ENCODE measurements at regions not wholly inside any gene's neighbourhood (a gene's known extent, or its start where the extent isn't known, plus 50 kb on each side); places are given as distances from the start of the nearest gene placed in this dataset.
"Not testable (repeated sequence)": the region's sequence is repeated elsewhere in the genome, so short reads cannot be mapped to it uniquely, and the experiment has no call there.

DNA sequence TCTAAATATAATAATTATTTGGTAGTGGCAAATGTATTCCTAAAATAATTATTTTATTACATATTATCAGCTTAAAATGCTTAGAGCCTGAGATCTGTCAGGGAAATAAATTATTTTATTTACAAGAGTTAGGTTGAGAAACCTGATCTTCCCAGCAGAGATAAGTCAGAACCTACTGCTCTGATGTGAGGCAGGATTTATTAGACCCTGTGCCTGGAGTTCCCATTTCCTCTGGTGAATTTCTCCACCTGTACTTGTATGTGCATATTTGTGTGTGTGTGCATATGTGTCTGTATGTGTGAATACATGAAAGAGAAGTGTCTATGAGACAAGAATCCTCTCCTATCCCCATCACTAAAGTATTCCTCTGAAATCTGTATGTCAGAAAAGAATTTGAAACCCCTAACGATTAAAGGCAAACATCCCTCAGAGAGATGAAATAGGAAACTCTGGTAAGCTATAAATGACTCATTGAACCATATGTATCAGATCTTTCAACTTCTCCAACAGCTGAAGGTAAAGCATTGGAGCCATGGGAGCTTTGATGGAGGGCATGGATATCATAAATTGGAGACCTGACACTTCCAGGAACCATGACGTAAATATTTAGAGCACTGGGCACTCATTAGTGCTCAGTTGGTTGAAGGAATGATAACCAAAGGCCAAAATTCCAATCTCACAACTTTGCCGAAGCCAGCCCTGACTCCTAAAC is 190.9 kb downstream of the XPNPEP1 start:
- WGBS, 2 experiments (ENCODE audit: extremely low coverage in 2 of 2, insufficient read length in 1 of 2), result no CpG with 5 or more reads among the region's 3 CpGs
- Histone ChIP-seq H4K5ac (ENCODE audit: low read depth, low read length) (no peak overlapping the region), H3K9ac (ENCODE audit: low read depth, low read length) (no peak overlapping the region), H2BK15ac (ENCODE audit: low read depth, low read length) (no peak overlapping the region), H2BK120ac (ENCODE audit: low read depth, low read length) (no peak overlapping the region), H4K91ac (ENCODE audit: insufficient read depth, low read depth, low read length) (no peak overlapping the region), H2BK5ac (ENCODE audit: low read depth, low read length, poor library complexity, severe bottlenecking) (no peak overlapping the region), H3K18ac (ENCODE audit: low read depth, low read length) (no peak overlapping the region), H3K56ac (ENCODE audit: extremely low read depth, insufficient read depth, low read length) (no peak overlapping the region), H4K20me1 (ENCODE audit: insufficient read depth, low read length) (no peaks in the 10 kb centered on the region), H3K27me3 (ENCODE audit: control insufficient read depth, insufficient read depth, low read length) (no peaks in the 10 kb centered on the region), H3K36me3 (ENCODE audit: control insufficient read depth, insufficient read depth, low read length) (no peaks in the 10 kb centered on the region), H3K79me1 (ENCODE audit: low read depth in 1 of 2, low read length in 2 of 2) (no peaks in the 10 kb centered on the region), H3K9me3 (ENCODE audit: control insufficient read depth, insufficient read depth, low read length) (no peaks in the 10 kb centered on the region; the same call in 1 of the 2 replicates), H3K4me3 (ENCODE audit: insufficient read depth, low read depth, low read length) (no peak overlapping the region), H2BK20ac (ENCODE audit: low read depth, low read length) (no peak overlapping the region), H3K27ac (ENCODE audit: insufficient read depth, low read length) (no peak overlapping the region), H3K4me2 (ENCODE audit: low read depth, low read length) (no peak overlapping the region), H3K4ac (ENCODE audit: low read depth, low read length) (no peak overlapping the region), H3K14ac (replicated peaks; ENCODE audit: low read depth, low read length) (no peak overlapping the region), H2AK5ac (ENCODE audit: low read depth, low read length) (no peak overlapping the region), H4K8ac (ENCODE audit: low read depth in 2 of 2, low read length in 2 of 2) (no peak overlapping the region), H3K23ac (ENCODE audit: low read depth, low read length) (no peak overlapping the region), H2AFZ (replicated peaks; ENCODE audit: low read length, poor library complexity) (no peak overlapping the region), H3K4me1 (ENCODE audit: control insufficient read depth, insufficient read depth, low read length) (no peaks in the 10 kb centered on the region), H2AK9ac (replicated peaks; ENCODE audit: low read depth, low read length, poor library complexity) (no peak overlapping the region), H3K9me1 (ENCODE audit: insufficient read depth, low read length) (no peaks in the 10 kb centered on the region)
- TF ChIP-seq, protein P1, sequence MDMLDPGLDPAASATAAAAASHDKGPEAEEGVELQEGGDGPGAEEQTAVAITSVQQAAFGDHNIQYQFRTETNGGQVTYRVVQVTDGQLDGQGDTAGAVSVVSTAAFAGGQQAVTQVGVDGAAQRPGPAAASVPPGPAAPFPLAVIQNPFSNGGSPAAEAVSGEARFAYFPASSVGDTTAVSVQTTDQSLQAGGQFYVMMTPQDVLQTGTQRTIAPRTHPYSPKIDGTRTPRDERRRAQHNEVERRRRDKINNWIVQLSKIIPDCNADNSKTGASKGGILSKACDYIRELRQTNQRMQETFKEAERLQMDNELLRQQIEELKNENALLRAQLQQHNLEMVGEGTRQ (IDR thresholded peaks at IDR 0.05; ENCODE audit: low read depth, low read length), result no peak
- TF ChIP-seq RFX5 (IDR thresholded peaks at IDR 0.05; ENCODE audit: low read depth, low read length) (no peak), MAFK (IDR thresholded peaks at IDR 0.05; ENCODE audit: low read depth, low read length) (no peak)
- intact Hi-C loops (cut with micrococcal nuclease), result no loop called here
- no peak for DNase-seq
- no peak for ATAC-seq (ENCODE audit: low read depth)
- in situ Hi-C loops (cut with MboI; ENCODE audit: low sequenced_read_pairs), result no loop called here
- BruUV-seq (replicated peaks), result no TSS peak
- ChIA-PET POLR2A (ENCODE audit: unreplicated experiment) (no interaction called here), CTCF (no interaction called here)
- dilution Hi-C loops (cut with HindIII; ENCODE audit: low sequenced_read_pairs, unreplicated experiment), result no loop called here

DNA sequence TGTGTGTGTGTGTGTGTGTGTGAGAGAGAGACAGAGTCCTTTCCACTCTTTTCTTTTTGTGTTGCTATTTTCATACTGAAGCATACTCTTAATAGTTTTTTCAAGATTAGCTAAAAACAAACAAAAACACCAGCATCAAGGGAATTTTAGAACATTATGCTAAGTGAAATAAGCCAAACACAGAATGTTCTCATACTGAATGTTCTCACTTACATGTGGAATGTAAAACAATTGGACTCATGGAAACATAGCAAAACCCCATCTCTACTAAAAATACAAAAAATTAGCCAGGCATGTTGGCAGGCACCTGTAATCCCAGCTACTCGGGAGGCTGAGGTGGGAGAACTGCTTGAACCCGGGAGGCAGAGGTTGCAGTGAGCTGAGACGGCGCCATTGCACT is 193.4 kb downstream of the XPNPEP1 start:
- POLR2A ChIA-PET (ENCODE audit: unreplicated experiment), result not testable (repeated sequence)

More for the DNA sequence above, 193.4 kb downstream of the XPNPEP1 start:
- H3K9me3 ChIP-seq (ENCODE audit: control insufficient read depth, insufficient read depth, low read length); H3K23ac ChIP-seq (ENCODE audit: low read depth, low read length); H3K36me3 ChIP-seq (ENCODE audit: control insufficient read depth, insufficient read depth, low read length); H3K27ac ChIP-seq (ENCODE audit: insufficient read depth, low read length); in situ Hi-C loops (cut with MboI; ENCODE audit: low sequenced_read_pairs); H3K14ac ChIP-seq (replicated peaks; ENCODE audit: low read depth, low read length); H3K56ac ChIP-seq (ENCODE audit: extremely low read depth, insufficient read depth, low read length); dilution Hi-C loops (cut with HindIII; ENCODE audit: low sequenced_read_pairs, unreplicated experiment); H3K9ac ChIP-seq (ENCODE audit: low read depth, low read length); H3K27me3 ChIP-seq (ENCODE audit: control insufficient read depth, insufficient read depth, low read length); H4K20me1 ChIP-seq (ENCODE audit: insufficient read depth, low read length); H4K5ac ChIP-seq (ENCODE audit: low read depth, low read length); H2BK15ac ChIP-seq (ENCODE audit: low read depth, low read length); H2AK5ac ChIP-seq (ENCODE audit: low read depth, low read length); H3K4me2 ChIP-seq (ENCODE audit: low read depth, low read length); H3K4me1 ChIP-seq (ENCODE audit: control insufficient read depth, insufficient read depth, low read length); H3K4ac ChIP-seq (ENCODE audit: low read depth, low read length); DNase-seq; H2AFZ ChIP-seq (replicated peaks; ENCODE audit: low read length, poor library complexity); H4K8ac ChIP-seq (ENCODE audit: low read depth in 2 of 2, low read length in 2 of 2); BruUV-seq (replicated peaks); H3K9me1 ChIP-seq (ENCODE audit: insufficient read depth, low read length); H4K91ac ChIP-seq (ENCODE audit: insufficient read depth, low read depth, low read length); H3K79me1 ChIP-seq (ENCODE audit: low read depth in 1 of 2, low read length in 2 of 2); intact Hi-C loops (cut with micrococcal nuclease); ATAC-seq (ENCODE audit: low read depth); H3K18ac ChIP-seq (ENCODE audit: low read depth, low read length); H2BK120ac ChIP-seq (ENCODE audit: low read depth, low read length); H2AK9ac ChIP-seq (replicated peaks; ENCODE audit: low read depth, low read length, poor library complexity); H2BK20ac ChIP-seq (ENCODE audit: low read depth, low read length); H2BK5ac ChIP-seq (ENCODE audit: low read depth, low read length, poor library complexity, severe bottlenecking); H3K4me3 ChIP-seq (ENCODE audit: insufficient read depth, low read depth, low read length): not testable (repeated sequence)
- CTCF ChIA-PET, result interaction anchor here (1.2 kb wide), 1 partner anchor 9 kb away, joined by 3 read pairs; no protein-coding TSS in a partner anchor
- 40% methylated on average over 1 of the region's 4 CpGs; no CpG with 5 or more reads in 1 of the 2 experiments for WGBS, 2 experiments (ENCODE audit: extremely low coverage in 2 of 2, insufficient read length in 1 of 2)

Data from IMR-90 (cell line).